H1 (cell line): ENCODE measurements at regions not wholly inside any gene's neighbourhood (a gene's known extent, or its start where the extent isn't known, plus 50 kb on each side); places are given as distances from the start of the nearest gene placed in this dataset.

Experiments used
- CTCF ChIA-PET: fragments of 300-600 bp; sonication (Branson Sonifier 250); formaldehyde crosslinking; loops from one replicate; lab custom pipeline; 2021; ENCODE audit not compliant: partially characterized antibody; lab: Charles Lee
- POLR2A ChIA-PET: fragments of 300-600 bp; sonication (Branson Sonifier 250); formaldehyde crosslinking; loops from one replicate; lab custom pipeline; 2021; ENCODE audit warnings: inconsistent platforms; ENCODE audit not compliant: partially characterized antibody; lab: Charles Lee
- DNase-seq, 2 experiments: peaks; one replicate each; pipeline versions ENCODE4 v3.0.0 to v3.0.0-alpha.2; 2010 to 2022; ENCODE audit warnings: low spot score in 2 of 2, low read depth in 1 of 2, mixed read lengths in 1 of 2
- FAIRE-seq: peaks from 2 replicates; lab custom pipeline; 2011; peaks lifted over from hg19 to GRCh38; lab: Jason Lieb, UNC
- H2AFZ ChIP-seq: 2 replicates; pipeline ENCODE4 v1.8.1; 2012; ENCODE audit warnings: low read length, inconsistent platforms
- H2AK5ac ChIP-seq: 2 replicates; pipeline ENCODE4 v1.6.1; 2013; ENCODE audit warnings: low read depth, low read length
- H2BK120ac ChIP-seq: replicated peaks from 2 replicates; pipeline ENCODE3; 2013; ENCODE audit warnings: low read depth, low read length, inconsistent platforms
- H2BK12ac ChIP-seq: 2 replicates; pipeline ENCODE4 v1.6.1; 2013; ENCODE audit warnings: low read depth, low read length
- H2BK15ac ChIP-seq: 2 replicates; pipeline ENCODE4 v1.6.1; 2013; ENCODE audit warnings: low read length
- H2BK20ac ChIP-seq: 2 replicates; pipeline ENCODE4 v1.6.1; 2013; ENCODE audit warnings: low read length
- H2BK5ac ChIP-seq: 2 replicates; pipeline ENCODE4 v1.6.1; 2013; ENCODE audit warnings: low read depth, low read length
- H3K14ac ChIP-seq: 2 replicates; pipeline ENCODE4 v1.6.1; 2013; ENCODE audit warnings: inconsistent platforms; ENCODE audit not compliant: insufficient read length
- H3K18ac ChIP-seq: 2 replicates; pipeline ENCODE4 v1.6.1; 2013; ENCODE audit warnings: low read length; ENCODE audit errors: extremely low read depth
- H3K23ac ChIP-seq: 2 replicates; pipeline ENCODE4 v1.6.1; 2013; ENCODE audit warnings: inconsistent platforms; ENCODE audit not compliant: insufficient read length
- H3K23me2 ChIP-seq: 2 replicates; pipeline ENCODE4 v1.6.1; 2013; ENCODE audit warnings: low read depth, low read length
- H3K27ac ChIP-seq: 2 replicates; pipeline ENCODE4 v1.6.1; 2011; ENCODE audit warnings: low read depth, low read length, inconsistent platforms
- H3K27me3 ChIP-seq, 4 experiments: replicated peaks in 1 of 4; 1 replicate in 1 of 4; 2 replicates in 3 of 4; pipeline versions ENCODE4 v1.6.1 to v1.8.1; 2011 to 2013; ENCODE audit warnings: low read length in 3 of 4, mild to moderate bottlenecking in 3 of 4, inconsistent platforms in 2 of 4, mixed read lengths in 2 of 4, moderate library complexity in 1 of 4; ENCODE audit not compliant: control insufficient read depth in 3 of 4, insufficient read depth in 3 of 4; ENCODE audit errors: extremely low read depth in 1 of 4
- H3K36me3 ChIP-seq, 4 experiments: 2 replicates each; pipeline versions ENCODE4 v1.6.1 to v1.8.1; 2011 to 2013; ENCODE audit warnings: mild to moderate bottlenecking in 4 of 4, low read length in 3 of 4, moderate library complexity in 2 of 4, control low read depth in 1 of 4, inconsistent platforms in 1 of 4; ENCODE audit not compliant: insufficient read depth in 4 of 4, control insufficient read depth in 2 of 4
- H3K4ac ChIP-seq: replicated peaks from 2 replicates; pipeline ENCODE3; 2013; ENCODE audit warnings: low read length, low read depth, mixed read lengths, inconsistent platforms; ENCODE audit not compliant: insufficient read length
- H3K4me1 ChIP-seq, 4 experiments: replicated peaks in 1 of 4; 1 replicate in 1 of 4; 2 replicates in 3 of 4; pipeline versions ENCODE4 v1.6.1 to v1.8.1; 2011 to 2013; ENCODE audit warnings: low read length in 3 of 4, inconsistent platforms in 2 of 4, mixed read lengths in 1 of 4; ENCODE audit not compliant: insufficient read depth in 4 of 4, control insufficient read depth in 3 of 4
- H3K4me2 ChIP-seq, 2 experiments: 2 replicates each; pipeline versions ENCODE4 v1.6.1 to v1.8.1; 2011 to 2013; ENCODE audit warnings: low read depth in 2 of 2, low read length in 2 of 2, control low read depth in 1 of 2, inconsistent platforms in 1 of 2, mild to moderate bottlenecking in 1 of 2; ENCODE audit not compliant: insufficient read depth in 1 of 2
- H3K4me3 ChIP-seq, 4 experiments: fragments of 200-600, 300-600 bp in 1 of 4; sonication (generic), shearing (Covaris generic), sonication (Bioruptor Twin) in 1 of 4; 2 replicates each; pipeline versions ENCODE4 v1.5.1 to v1.8.1; 2011 to 2016; ENCODE audit warnings: low read length in 4 of 4, low read depth in 3 of 4, control low read depth in 2 of 4, inconsistent platforms in 2 of 4, mild to moderate bottlenecking in 2 of 4, mixed read lengths in 1 of 4, moderate library complexity in 1 of 4; ENCODE audit not compliant: insufficient read depth in 2 of 4; ENCODE audit errors: extremely low read depth in 1 of 4
- H3K56ac ChIP-seq: replicated peaks from 2 replicates; pipeline ENCODE3; 2013; ENCODE audit warnings: low read depth, mild to moderate bottlenecking, mixed read lengths, low read length, inconsistent platforms; ENCODE audit not compliant: insufficient read length
- H3K79me1 ChIP-seq: 2 replicates; pipeline ENCODE4 v1.6.1; 2013; ENCODE audit warnings: low read depth, low read length, control low read depth
- H3K79me2 ChIP-seq, 2 experiments: 2 replicates each; pipeline versions ENCODE4 v1.6.1 to v1.8.1; 2012 to 2013; ENCODE audit warnings: low read length in 2 of 2, mild to moderate bottlenecking in 2 of 2, inconsistent platforms in 1 of 2; ENCODE audit not compliant: insufficient read depth in 2 of 2, control insufficient read depth in 1 of 2
- H3K9ac ChIP-seq, 4 experiments: replicated peaks in 1 of 4; 1 replicate in 1 of 4; 2 replicates in 3 of 4; pipeline versions ENCODE4 v1.6.1 to v1.8.1; 2011 to 2013; ENCODE audit warnings: low read depth in 3 of 4, low read length in 3 of 4, control low read depth in 2 of 4, mild to moderate bottlenecking in 2 of 4, moderate library complexity in 2 of 4, inconsistent platforms in 1 of 4; ENCODE audit errors: extremely low read depth in 1 of 4
- H3K9me3 ChIP-seq, 2 experiments: 2 replicates each; pipeline versions ENCODE4 v1.6.1 to v1.8.1; 2012 to 2013; ENCODE audit warnings: mild to moderate bottlenecking in 2 of 2, moderate library complexity in 2 of 2, control low read depth in 1 of 2, inconsistent platforms in 1 of 2, low read depth in 1 of 2, low read length in 1 of 2, mixed read lengths in 1 of 2; ENCODE audit not compliant: insufficient read depth in 2 of 2
- H4K20me1 ChIP-seq, 2 experiments: replicated peaks in 1 of 2; 2 replicates each; pipeline versions ENCODE3 to v1.8.1; 2011 to 2013; ENCODE audit warnings: inconsistent platforms in 2 of 2, low read length in 2 of 2, mild to moderate bottlenecking in 1 of 2; ENCODE audit not compliant: insufficient read depth in 2 of 2, control insufficient read depth in 1 of 2
- H4K5ac ChIP-seq: 2 replicates; pipeline ENCODE4 v1.6.1; 2013; ENCODE audit warnings: low read length, low read depth, mixed read lengths, inconsistent platforms; ENCODE audit not compliant: insufficient read length
- H4K8ac ChIP-seq: 2 replicates; pipeline ENCODE4 v1.8.0; 2013; ENCODE audit warnings: mild to moderate bottlenecking, moderate library complexity, low read length, inconsistent platforms; ENCODE audit not compliant: insufficient read depth; ENCODE audit errors: extremely low read depth
- H4K91ac ChIP-seq: replicated peaks from 2 replicates; pipeline ENCODE3; 2013; ENCODE audit warnings: low read length, mixed read lengths, inconsistent platforms; ENCODE audit not compliant: insufficient read length
- WGBS, 2 experiments: shearing (Covaris generic) in 1 of 2; methylation state at CpG; one replicate each; pipeline versions ENCODE4 v1.1.6 to v1.1.7; 2013 to 2015; ENCODE audit warnings: low lambda C conversion rate in 2 of 2, mixed read lengths in 2 of 2, inconsistent platforms in 1 of 2, low coverage in 1 of 2, missing lambda C conversion rate in 1 of 2; ENCODE audit not compliant: insufficient replicate concordance in 2 of 2, insufficient coverage in 1 of 2, insufficient read length in 1 of 2; ENCODE audit errors: extremely low coverage in 1 of 2, missing lambda C conversion rate in 1 of 2; 5-methylcytosine and 5-hydroxymethylcytosine counted together

GRCh38 chr10:124232686-124233545 lies 139.5 kb upstream of the CHST15 start:
- H2BK120ac ChIP-seq = no peak overlapping the region
- H3K4me1 ChIP-seq = no peaks in the 10 kb centered on the region; a peak in 1 of 7 replicates
- ChIA-PET CTCF (interaction anchor here (0.8 to 1.5 kb wide), 3 partner anchors 11 to 115 kb away, joined by 3 to 5 read pairs (median 3); no protein-coding TSS in a partner anchor), POLR2A (no interaction called here)
- H4K91ac ChIP-seq = no peak overlapping the region
- no peaks in the 10 kb centered on the region for H3K79me2 ChIP-seq
- H2BK15ac ChIP-seq = 0 out of 2 replicates have a peak overlapping the region, but pooled peaks have one; percentile 62
- H2BK12ac ChIP-seq = no peak overlapping the region
- no peak overlapping the region for H2AFZ ChIP-seq
- no peaks in the 10 kb centered on the region; the same call in 1 of the 2 replicates for H3K23me2 ChIP-seq
- no peak overlapping the region for H3K23ac ChIP-seq
- no peaks in the 10 kb centered on the region for H3K79me1 ChIP-seq
- WGBS, 2 experiments = 78% methylated on average over 16 of the region's 16 CpGs; no CpG with 5 or more reads in 1 of the 2 experiments
- no peak overlapping the region for H3K56ac ChIP-seq
- H2AK5ac ChIP-seq = no peak overlapping the region
- no peak overlapping the region for H3K14ac ChIP-seq
- no peak for DNase-seq
- 0 out of 2 replicates have a peak overlapping the region, but pooled peaks have one; percentile 13 for H3K18ac ChIP-seq
- no peak overlapping the region for H3K4me2 ChIP-seq
- no peaks in the 10 kb centered on the region for H3K36me3 ChIP-seq
- no peak for FAIRE-seq
- no peak overlapping the region for H2BK5ac ChIP-seq
- H3K27me3 ChIP-seq = no peaks in the 10 kb centered on the region; a peak in 1 of 7 replicates
- H3K9ac ChIP-seq = no peak overlapping the region
- H3K9me3 ChIP-seq = peaks cover 0 to 21% of the 10 kb centered on the region in 2 experiments; a peak in 3 of 4 replicates
- no peak overlapping the region for H2BK20ac ChIP-seq
- no peak overlapping the region for H3K4ac ChIP-seq
- H3K4me3 ChIP-seq = no peak overlapping the region
- H4K8ac ChIP-seq = no peak overlapping the region
- H3K27ac ChIP-seq = no peak overlapping the region
- H4K20me1 ChIP-seq = no peaks in the 10 kb centered on the region
- H4K5ac ChIP-seq = no peak overlapping the region
